22Rv1 (cell line): ENCODE measurements at regions not wholly inside any gene's neighbourhood (a gene's known extent, or its start where the extent isn't known, plus 50 kb on each side); places are given as distances from the start of the nearest gene placed in this dataset.

ENCODE experiments used
- ZFX ChIP-seq: fragments of 450-650 bp; IDR thresholded peaks from 2 replicates; pipeline ENCODE4 v1.6.1; 2017; ENCODE audit warnings: antibody characterized with exemption, borderline replicate concordance
- TF ChIP-seq, protein P1 (sequence below): fragments of 450-650 bp; IDR thresholded peaks from 2 replicates; pipeline ENCODE4 v1.5.1; 2017; ENCODE audit warnings: mild to moderate bottlenecking

GRCh38 chr1:30377230-30378002, 346.0 kb downstream of the MATN1 start:
- TF ChIP-seq, protein P1, sequence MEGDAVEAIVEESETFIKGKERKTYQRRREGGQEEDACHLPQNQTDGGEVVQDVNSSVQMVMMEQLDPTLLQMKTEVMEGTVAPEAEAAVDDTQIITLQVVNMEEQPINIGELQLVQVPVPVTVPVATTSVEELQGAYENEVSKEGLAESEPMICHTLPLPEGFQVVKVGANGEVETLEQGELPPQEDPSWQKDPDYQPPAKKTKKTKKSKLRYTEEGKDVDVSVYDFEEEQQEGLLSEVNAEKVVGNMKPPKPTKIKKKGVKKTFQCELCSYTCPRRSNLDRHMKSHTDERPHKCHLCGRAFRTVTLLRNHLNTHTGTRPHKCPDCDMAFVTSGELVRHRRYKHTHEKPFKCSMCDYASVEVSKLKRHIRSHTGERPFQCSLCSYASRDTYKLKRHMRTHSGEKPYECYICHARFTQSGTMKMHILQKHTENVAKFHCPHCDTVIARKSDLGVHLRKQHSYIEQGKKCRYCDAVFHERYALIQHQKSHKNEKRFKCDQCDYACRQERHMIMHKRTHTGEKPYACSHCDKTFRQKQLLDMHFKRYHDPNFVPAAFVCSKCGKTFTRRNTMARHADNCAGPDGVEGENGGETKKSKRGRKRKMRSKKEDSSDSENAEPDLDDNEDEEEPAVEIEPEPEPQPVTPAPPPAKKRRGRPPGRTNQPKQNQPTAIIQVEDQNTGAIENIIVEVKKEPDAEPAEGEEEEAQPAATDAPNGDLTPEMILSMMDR, result no peak
- no peak for TF ChIP-seq ZFX
